ENCODE measurements at regions not wholly inside any gene's neighbourhood (a gene's known extent, or its start where the extent isn't known, plus 50 kb on each side); places are given as distances from the start of the nearest gene placed in this dataset.

DNA sequence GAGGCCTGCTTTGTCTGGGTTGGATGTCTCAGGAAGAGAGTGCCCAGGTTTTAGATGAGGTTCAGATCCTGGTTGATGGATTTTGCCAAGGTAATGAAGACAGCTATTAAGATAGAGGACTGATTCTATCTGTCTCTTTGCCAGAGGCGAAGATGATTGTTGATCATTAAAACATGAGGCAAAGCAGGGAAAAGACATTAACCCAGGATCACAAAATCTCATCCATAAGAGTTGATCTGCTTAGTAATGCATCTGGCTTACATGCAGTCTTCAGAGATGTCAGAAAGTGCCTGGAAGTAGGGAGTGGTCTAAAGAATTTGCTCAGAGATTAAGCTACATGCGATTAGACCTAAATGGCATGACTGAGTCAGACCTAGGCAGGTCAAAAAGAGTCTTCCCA lies 229.6 kb upstream of the PLD5 start:
- intact Hi-C loops (cut with DNase I; ENCODE audit: low total_unique reads) = no loop called here

GRCh38 chr1:242747233-242747632 lies 222.7 kb upstream of the PLD5 start:
- H3K27ac ChIP-seq = no peak overlapping the region
- H3K27me3 ChIP-seq = no peaks in the 10 kb centered on the region
- DNase-seq (ENCODE audit: low spot score in 2 of 2) = no peak
- no peaks in the 10 kb centered on the region for H3K36me3 ChIP-seq
- no peaks in the 10 kb centered on the region for H3K4me1 ChIP-seq
- H3K4me3 ChIP-seq = no peak overlapping the region
- H3K9me3 ChIP-seq = no peaks in the 10 kb centered on the region
- intact Hi-C loops (cut with DNase I; ENCODE audit: low total_unique reads) = no loop called here
- no peak for TF ChIP-seq CTCF (IDR thresholded peaks at IDR 0.05)

More for the DNA sequence above, 229.6 kb upstream of the PLD5 start:
- Histone ChIP-seq H3K9me3 (no peaks in the 10 kb centered on the region), H3K4me3 (no peak overlapping the region), H3K27me3 (no peaks in the 10 kb centered on the region), H3K4me1 (no peaks in the 10 kb centered on the region), H3K36me3 (no peaks in the 10 kb centered on the region), H3K27ac (no peak overlapping the region)
- no peak for TF ChIP-seq CTCF (IDR thresholded peaks at IDR 0.05)
- TF ChIP-seq POLR2A (IDR thresholded peaks at IDR 0.05) = no peak
- TF ChIP-seq POLR2AphosphoS5 (IDR thresholded peaks at IDR 0.05) = no peak
- no peak for DNase-seq (ENCODE audit: low spot score in 2 of 2)

DNA sequence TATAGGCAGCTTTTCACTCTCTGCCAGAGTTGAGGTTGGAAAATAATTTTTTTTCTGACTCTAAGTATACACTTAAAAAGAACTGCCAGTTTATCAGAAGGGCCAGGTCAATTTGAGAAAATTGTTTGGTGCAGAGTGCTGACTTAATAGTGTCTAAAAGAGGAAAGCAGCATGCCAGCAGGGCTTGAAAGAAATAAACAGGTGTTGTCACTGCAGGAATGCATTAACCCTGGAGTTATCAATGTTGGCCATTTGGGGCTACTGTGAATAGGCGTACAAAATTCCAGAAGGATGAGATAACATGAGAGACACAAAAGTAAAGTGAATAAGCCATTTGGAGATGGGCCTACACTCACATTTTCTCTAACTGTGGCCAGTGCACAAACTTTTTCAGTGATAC lies 220.6 kb upstream of the PLD5 start:
- intact Hi-C loops (cut with DNase I; ENCODE audit: low total_unique reads) = no loop called here
- TF ChIP-seq POLR2A (IDR thresholded peaks at IDR 0.05) (no peak), CTCF (IDR thresholded peaks at IDR 0.05) (no peak), POLR2AphosphoS5 (IDR thresholded peaks at IDR 0.05) (no peak)
- H3K27me3 ChIP-seq = no peaks in the 10 kb centered on the region
- H3K36me3 ChIP-seq = no peaks in the 10 kb centered on the region
- H3K4me1 ChIP-seq = no peaks in the 10 kb centered on the region
- no peak for DNase-seq (ENCODE audit: low spot score in 2 of 2)
- H3K27ac ChIP-seq = no peak overlapping the region
- no peak overlapping the region for H3K4me3 ChIP-seq
- H3K9me3 ChIP-seq = peaks cover 6 to 10% of the 10 kb centered on the region in 2 donors

DNA sequence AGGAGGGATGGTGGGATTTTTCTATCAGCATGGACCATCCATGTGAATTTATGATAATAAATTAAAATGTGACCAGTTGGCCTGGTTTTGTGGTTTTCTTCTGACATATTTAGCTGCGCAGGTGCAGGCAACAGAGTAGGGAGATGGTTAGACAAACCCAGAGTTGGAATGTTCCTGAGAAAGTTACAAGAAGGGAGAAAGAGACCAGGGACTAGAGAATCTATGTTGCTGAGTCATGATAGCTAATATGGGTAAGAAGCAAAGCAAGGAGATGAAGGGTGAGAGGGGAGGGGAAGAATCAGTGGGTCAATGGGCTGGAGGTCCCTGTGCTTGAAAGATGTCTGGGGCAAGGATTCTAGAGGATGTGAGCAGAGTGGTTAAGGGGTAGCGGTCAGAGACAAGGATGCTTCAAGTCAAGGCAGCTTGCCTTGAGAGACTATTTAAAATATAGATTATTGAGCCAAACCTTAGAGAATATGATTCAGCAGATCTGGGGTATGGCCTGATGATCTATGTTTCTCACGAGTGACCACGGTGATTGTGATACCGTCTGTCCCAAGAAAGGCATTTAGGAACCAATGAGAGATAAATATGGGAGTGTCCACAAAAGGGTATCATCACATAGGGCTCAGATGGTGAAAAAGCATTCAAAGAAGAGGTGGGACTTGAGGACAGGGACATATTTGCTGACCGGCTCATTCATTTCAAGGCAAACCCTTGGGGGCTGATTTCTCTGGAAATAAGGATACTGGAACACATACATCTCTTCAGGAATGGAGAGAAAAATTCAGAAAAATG lies 219.7 kb upstream of the PLD5 start:
- Histone ChIP-seq H3K4me1 (no peaks in the 10 kb centered on the region), H3K36me3 (no peaks in the 10 kb centered on the region), H3K4me3 (no peak overlapping the region), H3K9me3 (peaks cover 6 to 10% of the 10 kb centered on the region in 2 donors), H3K27ac (no peak overlapping the region), H3K27me3 (no peaks in the 10 kb centered on the region)
- intact Hi-C loops (cut with DNase I; ENCODE audit: low total_unique reads) = no loop called here
- no peak for TF ChIP-seq CTCF (IDR thresholded peaks at IDR 0.05)
- TF ChIP-seq POLR2AphosphoS5 (IDR thresholded peaks at IDR 0.05) = no peak
- TF ChIP-seq POLR2A (IDR thresholded peaks at IDR 0.05) = no peak
- DNase-seq (ENCODE audit: low spot score in 2 of 2) = no peak

GRCh38 chr1:242738702-242739645 lies 214.5 kb upstream of the PLD5 start:
- intact Hi-C loops (cut with DNase I; ENCODE audit: low total_unique reads) = no loop called here
- DNase-seq (ENCODE audit: low spot score in 2 of 2) = no peak
- H3K4me1 ChIP-seq = no peaks in the 10 kb centered on the region
- no peak overlapping the region for H3K27ac ChIP-seq
- peaks cover 6 to 10% of the 10 kb centered on the region in 2 donors for H3K9me3 ChIP-seq
- no peak for TF ChIP-seq POLR2AphosphoS5 (IDR thresholded peaks at IDR 0.05)
- no peak for TF ChIP-seq POLR2A (IDR thresholded peaks at IDR 0.05)
- TF ChIP-seq CTCF (IDR thresholded peaks at IDR 0.05) = no peak
- no peak overlapping the region for H3K4me3 ChIP-seq
- H3K27me3 ChIP-seq = no peaks in the 10 kb centered on the region
- no peaks in the 10 kb centered on the region for H3K36me3 ChIP-seq

Measured in breast epithelium (tissue), 4 donors.